Fibroblast of villous mesenchyme (primary cell): ENCODE measurements at regions not wholly inside any gene's neighbourhood (a gene's known extent, or its start where the extent isn't known, plus 50 kb on each side); places are given as distances from the start of the nearest gene placed in this dataset.
"Not testable (repeated sequence)": the region's sequence is repeated elsewhere in the genome, so short reads cannot be mapped to it uniquely, and the experiment has no call there.

Experiments
- DNase-seq: peaks from one replicate; pipeline ENCODE4 v3.0.0-alpha.2; 2010; ENCODE audit warnings: low read depth
- H3K4me3 ChIP-seq: 2 replicates; pipeline ENCODE4 v1.5.1; 2011; ENCODE audit warnings: low read depth, mild to moderate bottlenecking, low read length
- CTCF ChIP-seq: IDR thresholded peaks from 2 replicates; pipeline ENCODE4 v1.5.1; 2012; ENCODE audit warnings: low read depth, mild to moderate bottlenecking, low read length; ENCODE audit not compliant: insufficient read depth

- TF ChIP-seq CTCF: no peak
- H3K4me3 ChIP-seq: no peak overlapping the region
- no peak for DNase-seq
These were observed 344.8 kb upstream of the LMCD1 start for GRCh38 chr3:8156831-8157230.

GRCh38 chr3:8157640-8158039 is 344.0 kb upstream of the LMCD1 start:
- H3K4me3 ChIP-seq: no peak overlapping the region
- TF ChIP-seq CTCF: no peak
- DNase-seq: no peak

GRCh38 chr3:8164145-8164544 is 337.5 kb upstream of the LMCD1 start:
- no peak for DNase-seq
- TF ChIP-seq CTCF: no peak
- H3K4me3 ChIP-seq: no peak overlapping the region

- H3K4me3 ChIP-seq: no peak overlapping the region
- TF ChIP-seq CTCF: no peak
These were observed 335.6 kb upstream of the LMCD1 start for GRCh38 chr3:8166014-8166413.

GRCh38 chr3:8170971-8171508 is 330.6 kb upstream of the LMCD1 start:
- TF ChIP-seq CTCF: no peak
- no peak for DNase-seq

More at GRCh38 chr3:8166014-8166413, 335.6 kb upstream of the LMCD1 start:
- DNase-seq: no peak

GRCh38 chr3:8173892-8174291 is 327.7 kb upstream of the LMCD1 start:
- no peak overlapping the region for H3K4me3 ChIP-seq
- no peak for TF ChIP-seq CTCF
- DNase-seq: no peak

More at GRCh38 chr3:8170971-8171508, 330.6 kb upstream of the LMCD1 start:
- H3K4me3 ChIP-seq: no peak overlapping the region

- not testable (repeated sequence) for DNase-seq, H3K4me3 ChIP-seq
These were observed 324.7 kb upstream of the LMCD1 start for GRCh38 chr3:8176759-8177483.

GRCh38 chr3:8178516-8178915 is 323.1 kb upstream of the LMCD1 start:
- H3K4me3 ChIP-seq, DNase-seq: not testable (repeated sequence)
